GM18499 (cell line): ENCODE measurements at regions not wholly inside any gene's neighbourhood (a gene's known extent, or its start where the extent isn't known, plus 50 kb on each side); places are given as distances from the start of the nearest gene placed in this dataset.

Source experiments
- ATAC-seq: cut with Tn5 transposase; IDR thresholded peaks from one replicate; pipeline ENCODE4 v1.9.1; 2021; ENCODE audit warnings: moderate number of reproducible peaks; ENCODE audit not compliant: insufficient read depth, unreplicated experiment

DNA sequence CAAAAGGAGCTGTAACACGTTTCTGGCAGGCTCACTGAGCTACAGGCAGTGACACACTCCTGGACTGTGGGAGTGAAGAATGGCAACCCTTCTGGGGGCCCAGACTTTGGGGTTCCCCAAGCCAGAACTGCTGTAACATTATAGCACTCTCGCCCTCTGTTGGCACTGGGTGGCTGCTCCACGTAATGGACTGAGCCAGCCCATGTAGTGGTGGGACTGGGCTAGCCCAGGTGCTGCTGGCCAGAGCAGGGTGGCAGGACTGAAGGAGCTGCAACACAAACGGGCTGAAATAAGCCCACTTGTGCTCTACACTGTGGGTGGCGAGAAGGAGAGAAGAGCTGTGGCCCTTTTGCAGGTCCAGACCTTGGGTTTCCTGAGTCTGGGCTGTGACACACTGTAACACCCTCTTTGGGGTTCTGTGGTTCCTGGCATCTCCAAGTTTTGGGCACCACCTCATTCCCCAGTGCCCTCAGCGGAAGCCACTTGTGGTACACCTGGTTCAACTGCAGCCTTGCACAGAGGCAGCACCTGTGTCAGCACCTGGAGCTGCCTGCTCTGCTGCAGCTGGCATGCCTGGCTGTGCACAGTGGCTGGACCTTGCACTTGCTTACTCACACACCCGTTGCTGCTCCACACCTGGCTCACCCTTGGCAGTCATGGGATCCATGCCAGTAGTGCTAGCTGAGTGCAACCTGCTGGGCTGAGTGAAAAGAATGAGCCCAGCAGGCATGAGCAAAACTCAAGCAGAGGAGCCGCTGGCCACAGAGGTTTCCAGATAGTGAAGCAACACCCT is 95.0 kb upstream of the PRR16 start:
- no peak for ATAC-seq

- no peak for ATAC-seq
Measured at GRCh38 chr5:120372899-120373298, 91.2 kb upstream of the PRR16 start.

- ATAC-seq = no peak
Measured at GRCh38 chr5:120375248-120375647, 88.9 kb upstream of the PRR16 start.

- no peak for ATAC-seq
Measured at GRCh38 chr5:120380644-120381043, 83.5 kb upstream of the PRR16 start.

DNA sequence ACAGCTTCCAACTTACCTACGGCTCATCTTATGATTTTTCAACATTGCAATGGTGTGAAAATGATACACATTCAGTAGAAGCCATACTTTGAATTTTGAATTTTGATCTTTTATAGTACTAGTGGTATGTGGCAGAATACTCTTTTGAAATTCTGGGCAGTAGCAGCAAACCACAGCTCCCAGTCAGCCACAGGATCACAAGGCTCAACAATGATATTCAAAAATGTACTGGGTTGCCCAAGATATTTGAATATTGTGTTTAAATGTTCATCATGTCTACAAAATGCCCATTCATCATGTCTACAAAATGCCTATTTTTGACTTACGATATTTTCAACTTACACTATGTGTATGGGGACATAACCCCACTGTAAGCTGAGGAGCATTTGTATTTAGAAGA is 81.3 kb upstream of the PRR16 start:
- ATAC-seq = no peak

GRCh38 chr5:120386981-120387380 is 77.1 kb upstream of the PRR16 start:
- no peak for ATAC-seq

DNA sequence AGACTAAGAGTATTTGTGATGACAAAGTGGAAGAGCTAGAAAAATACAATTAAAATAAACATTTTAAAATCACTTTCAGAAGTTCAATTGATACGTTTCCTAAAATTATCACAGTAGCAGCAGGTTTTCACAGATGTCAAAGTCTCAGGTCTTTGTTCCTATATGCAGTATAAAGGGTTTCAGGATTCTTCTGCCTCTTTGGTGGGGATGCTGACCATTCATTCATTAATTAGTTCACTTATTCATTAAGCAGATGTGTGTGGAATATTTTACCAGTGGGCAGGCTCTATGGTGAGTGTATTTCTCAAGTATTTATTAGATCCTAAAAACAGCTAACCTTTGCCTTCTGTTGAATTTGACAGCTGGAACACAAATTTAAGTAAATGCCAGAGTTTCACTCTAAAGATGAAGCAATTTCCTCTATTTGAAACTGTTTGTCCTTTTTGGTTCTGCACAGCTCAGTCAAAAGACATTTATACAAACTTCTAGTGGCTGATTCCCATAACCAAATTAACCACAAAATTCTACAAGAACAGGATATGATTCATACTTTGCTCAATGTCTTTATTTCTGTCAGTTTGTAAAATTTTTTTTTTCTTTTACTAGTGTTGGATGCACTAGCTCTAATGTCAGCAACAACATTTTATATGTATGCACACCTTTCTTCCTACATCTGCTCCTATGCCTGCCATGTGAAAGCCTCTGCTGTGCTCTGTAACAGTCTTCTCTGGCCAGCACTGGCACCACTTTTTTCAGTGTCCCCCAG is 75.9 kb upstream of the PRR16 start:
- ATAC-seq = no peak

GRCh38 chr5:120394259-120394658 is 69.8 kb upstream of the PRR16 start:
- ATAC-seq = no peak

GRCh38 chr5:120396186-120396585 is 67.9 kb upstream of the PRR16 start:
- ATAC-seq = no peak

GRCh38 chr5:120400356-120400755 is 63.7 kb upstream of the PRR16 start:
- no peak for ATAC-seq

DNA sequence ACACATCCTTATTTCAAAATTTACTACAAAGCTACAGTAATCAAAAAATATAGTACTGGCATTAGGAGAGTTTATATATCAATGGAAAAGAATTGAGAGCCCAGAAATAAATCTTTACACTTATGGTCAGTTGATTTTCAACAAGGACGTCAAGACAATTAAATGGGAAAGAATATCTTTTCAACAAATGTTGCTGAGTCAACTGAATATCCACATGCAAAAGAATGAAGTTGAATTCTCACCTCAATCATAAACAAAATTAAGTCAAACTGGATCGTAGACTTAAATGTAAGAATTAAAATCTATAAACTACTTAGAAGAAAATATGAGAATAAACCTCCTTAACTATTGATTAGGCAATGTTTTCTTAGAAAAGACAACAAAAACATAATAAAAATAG is 61.5 kb upstream of the PRR16 start:
- ATAC-seq = no peak

DNA sequence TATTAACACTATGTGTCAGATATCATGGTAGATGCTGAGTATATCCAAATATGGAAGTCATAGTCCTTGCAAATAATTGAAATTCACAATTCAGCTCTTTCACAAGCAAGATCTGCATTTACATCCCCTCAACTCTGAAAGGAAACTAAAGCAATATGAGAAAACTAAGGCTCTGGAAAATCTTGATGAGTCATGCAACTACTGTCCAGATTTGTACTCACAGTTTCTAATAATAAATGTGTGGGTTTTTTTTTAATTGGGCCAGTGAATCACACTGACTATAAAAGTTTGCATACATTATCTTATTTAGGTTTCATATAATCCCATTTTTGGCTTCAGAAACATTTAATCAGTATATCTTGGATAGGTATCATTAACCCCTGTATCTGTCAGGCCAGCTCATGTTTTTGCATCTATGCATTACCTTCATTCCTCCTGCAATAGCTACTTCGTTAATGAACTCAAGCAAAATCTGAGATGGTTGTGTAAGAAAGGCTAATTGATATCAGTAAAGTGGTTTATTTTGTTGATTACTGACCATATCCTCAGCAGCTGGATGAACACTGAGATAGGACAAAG is 58.7 kb upstream of the PRR16 start:
- no peak for ATAC-seq

GRCh38 chr5:120405923-120406322 is 58.2 kb upstream of the PRR16 start:
- no peak for ATAC-seq

DNA sequence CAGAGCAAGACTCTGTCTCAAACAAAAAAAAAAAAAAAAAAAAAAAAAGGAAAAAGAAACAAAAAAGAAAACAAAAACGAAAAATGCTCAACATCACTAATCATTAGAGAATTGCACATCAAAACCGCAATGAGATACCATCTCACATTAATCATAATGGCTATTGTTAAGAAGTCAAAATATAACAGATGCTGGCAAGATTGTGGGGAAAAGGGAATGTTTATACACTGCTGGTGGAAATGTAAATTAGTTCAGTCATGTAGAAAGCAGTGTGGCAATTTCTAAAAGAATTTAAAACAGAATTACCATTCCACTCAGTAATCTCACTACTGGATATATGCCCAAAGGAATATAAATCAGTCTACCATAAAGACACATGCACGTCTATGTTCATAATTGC is 50.4 kb upstream of the PRR16 start:
- ATAC-seq = no peak
